Prostate gland (tissue), 2 donors: ENCODE measurements at regions not wholly inside any gene's neighbourhood (a gene's known extent, or its start where the extent isn't known, plus 50 kb on each side); places are given as distances from the start of the nearest gene placed in this dataset.

Experiments used
- POLR2A ChIP-seq: fragments of 450-650 bp; IDR thresholded peaks from one replicate; pipeline ENCODE4 v1.6.1; 2016; ENCODE audit warnings: antibody characterized with exemption, mild to moderate bottlenecking
- TF ChIP-seq, protein P1 (sequence below), 4 experiments: fragments of 200-600 bp in 2 of 4; fragments of 450-650 bp in 2 of 4; sonication (generic) in 2 of 4; IDR thresholded peaks; 1 replicate in 3 of 4; 2 replicates in 1 of 4; pipeline ENCODE4 v1.5.1; 2016 to 2019; ENCODE audit warnings: antibody characterized with exemption in 4 of 4, mild to moderate bottlenecking in 2 of 4, moderate library complexity in 2 of 4

DNA sequence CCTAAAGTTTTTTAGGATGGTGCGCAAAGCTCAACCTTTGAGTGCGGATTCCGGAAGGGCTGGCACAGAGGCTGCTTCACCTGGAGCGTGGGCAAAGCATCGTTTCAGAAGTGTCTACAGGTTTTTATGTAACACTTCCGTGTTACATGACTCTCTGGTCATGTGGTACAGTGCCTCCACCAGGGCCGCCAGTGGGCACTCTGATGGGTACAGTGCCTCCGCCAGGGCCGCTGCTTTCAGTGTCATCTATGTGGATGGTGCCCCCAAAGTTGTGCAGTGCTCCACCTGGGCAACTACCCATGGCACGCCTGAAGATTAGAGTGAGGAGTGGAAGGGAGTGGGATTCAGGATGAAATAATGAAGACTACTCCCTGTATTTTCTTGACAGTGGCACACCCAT lies 101.4 kb upstream of the C1orf174 start:
- TF ChIP-seq, protein P1, sequence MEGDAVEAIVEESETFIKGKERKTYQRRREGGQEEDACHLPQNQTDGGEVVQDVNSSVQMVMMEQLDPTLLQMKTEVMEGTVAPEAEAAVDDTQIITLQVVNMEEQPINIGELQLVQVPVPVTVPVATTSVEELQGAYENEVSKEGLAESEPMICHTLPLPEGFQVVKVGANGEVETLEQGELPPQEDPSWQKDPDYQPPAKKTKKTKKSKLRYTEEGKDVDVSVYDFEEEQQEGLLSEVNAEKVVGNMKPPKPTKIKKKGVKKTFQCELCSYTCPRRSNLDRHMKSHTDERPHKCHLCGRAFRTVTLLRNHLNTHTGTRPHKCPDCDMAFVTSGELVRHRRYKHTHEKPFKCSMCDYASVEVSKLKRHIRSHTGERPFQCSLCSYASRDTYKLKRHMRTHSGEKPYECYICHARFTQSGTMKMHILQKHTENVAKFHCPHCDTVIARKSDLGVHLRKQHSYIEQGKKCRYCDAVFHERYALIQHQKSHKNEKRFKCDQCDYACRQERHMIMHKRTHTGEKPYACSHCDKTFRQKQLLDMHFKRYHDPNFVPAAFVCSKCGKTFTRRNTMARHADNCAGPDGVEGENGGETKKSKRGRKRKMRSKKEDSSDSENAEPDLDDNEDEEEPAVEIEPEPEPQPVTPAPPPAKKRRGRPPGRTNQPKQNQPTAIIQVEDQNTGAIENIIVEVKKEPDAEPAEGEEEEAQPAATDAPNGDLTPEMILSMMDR (IDR thresholded peaks at IDR 0.05), result no peak
- TF ChIP-seq POLR2A, result no peak
